ENCODE measurements at regions not wholly inside any gene's neighbourhood (a gene's known extent, or its start where the extent isn't known, plus 50 kb on each side); places are given as distances from the start of the nearest gene placed in this dataset.
"Not testable (repeated sequence)": the region's sequence is repeated elsewhere in the genome, so short reads cannot be mapped to it uniquely, and the experiment has no call there.

DNA sequence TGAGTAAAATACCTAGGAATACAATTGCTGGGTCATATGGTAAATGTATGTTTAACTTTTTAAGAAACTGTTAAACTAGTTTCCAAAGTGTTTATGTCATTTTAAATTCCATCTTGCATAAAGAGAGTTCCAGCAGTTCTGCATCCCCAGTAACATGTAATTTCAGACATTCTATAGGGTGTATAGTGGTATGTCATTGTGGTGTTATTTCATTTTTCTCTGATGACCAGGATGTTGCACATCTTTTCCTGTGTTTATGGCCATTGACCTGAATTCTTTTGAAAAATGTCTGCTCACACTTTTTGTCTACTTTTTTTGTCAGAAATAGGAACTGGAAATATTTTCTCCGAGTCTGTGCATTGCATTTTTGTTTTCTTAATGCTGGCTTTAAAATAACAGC is 128.9 kb downstream of the TMEM200A start:
- DNase-seq = no peak

GRCh38 chr6:130500693-130501092 is 134.9 kb downstream of the TMEM200A start:
- no peak for DNase-seq

- DNase-seq = no peak
Observed at GRCh38 chr6:130503146-130503545, 137.3 kb downstream of the TMEM200A start.

DNA sequence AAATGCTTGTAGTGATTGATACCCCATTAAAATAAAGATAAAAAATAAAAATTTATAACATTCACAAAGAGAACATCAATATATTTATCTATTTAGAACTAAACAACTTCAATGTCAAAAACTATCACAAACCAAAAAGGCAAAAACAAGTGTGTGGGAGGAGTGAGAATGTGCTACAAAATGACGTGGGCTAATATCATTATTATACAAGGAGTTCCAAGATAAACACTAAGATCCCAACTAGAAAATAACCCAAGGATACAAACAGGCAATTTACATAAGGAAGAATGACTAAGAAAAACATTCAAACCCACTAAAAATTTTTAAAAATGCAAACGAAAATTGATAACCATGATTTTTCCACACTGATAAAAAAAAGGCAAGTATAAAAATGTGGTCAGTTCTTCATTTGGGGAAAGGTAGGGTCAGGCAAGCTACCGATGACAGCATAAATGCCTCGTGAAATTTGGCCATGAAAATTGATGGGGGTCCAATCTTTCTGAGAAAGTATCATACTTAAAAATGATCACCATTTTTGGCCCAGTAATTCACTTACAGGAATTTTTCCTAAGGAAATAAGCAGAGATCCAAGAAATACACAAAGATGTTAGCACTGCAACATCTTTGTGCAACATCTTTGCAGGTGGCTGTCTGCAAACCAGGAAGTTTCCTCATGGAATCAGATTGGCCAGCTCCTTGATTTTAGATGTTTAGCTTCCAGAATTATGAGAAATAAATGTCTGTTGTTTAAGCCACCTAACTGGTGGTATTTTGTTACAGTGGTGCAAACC is 140.2 kb downstream of the TMEM200A start:
- no peak for DNase-seq

- DNase-seq = not testable (repeated sequence)
Observed at GRCh38 chr6:130507005-130507665, 141.3 kb downstream of the TMEM200A start.

DNA sequence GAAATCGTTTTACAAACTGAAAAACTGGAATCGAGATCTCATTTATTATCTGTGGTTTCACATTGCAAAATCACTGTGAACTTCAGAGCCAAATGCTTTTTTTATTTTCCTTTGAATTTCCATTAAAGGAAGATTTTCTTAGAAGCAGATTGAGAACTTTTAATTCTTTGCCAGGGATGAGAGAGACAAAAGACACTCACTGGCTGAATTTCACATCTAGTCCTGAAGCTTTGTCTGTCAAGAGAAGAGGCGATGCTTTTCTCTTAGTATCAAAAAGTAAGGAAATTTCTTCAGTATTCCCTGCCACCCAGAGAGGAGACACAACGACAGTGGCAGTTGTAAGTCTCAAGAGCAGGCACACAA is 141.8 kb downstream of the TMEM200A start:
- DNase-seq = no peak

DNA sequence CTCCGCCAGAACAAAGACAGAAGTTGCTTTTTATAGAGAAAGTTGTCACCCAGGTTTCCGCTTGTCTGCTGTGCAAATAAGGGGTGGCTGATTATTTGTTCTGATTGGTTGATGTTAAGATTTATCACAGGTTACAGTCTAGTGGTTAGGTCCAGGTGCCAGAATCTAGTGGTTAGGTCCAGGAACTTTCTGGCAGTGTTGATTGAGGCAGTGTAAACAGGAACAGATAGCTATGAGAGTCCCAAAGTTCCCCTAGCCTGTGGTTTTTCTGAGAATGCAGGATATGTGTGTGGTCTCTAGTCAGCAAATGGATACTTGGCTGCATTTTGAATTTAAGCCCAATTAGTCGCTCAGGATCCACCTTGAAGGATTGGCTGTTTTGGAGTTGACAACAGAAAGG is 148.0 kb downstream of the TMEM200A start:
- DNase-seq = peak; percentile 62 to 69

DNA sequence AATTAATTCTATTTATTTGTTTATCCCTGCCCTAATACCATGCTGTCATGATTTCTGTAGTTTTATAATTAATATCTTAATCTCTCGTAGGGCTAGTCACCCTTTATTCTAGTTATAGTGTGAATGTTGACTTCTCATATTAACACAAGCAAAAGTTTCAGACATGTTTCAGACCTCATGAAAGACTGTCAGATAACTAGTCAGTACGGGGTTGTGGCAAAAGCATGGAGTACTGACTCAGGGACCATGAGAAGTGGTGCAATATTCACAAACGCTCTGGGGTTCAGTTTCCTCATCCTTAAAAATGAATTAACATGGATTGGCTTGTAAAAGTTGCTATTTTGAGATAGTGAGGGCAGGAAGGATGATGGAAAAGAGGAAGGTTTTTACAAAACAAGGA is 148.9 kb downstream of the TMEM200A start:
- peak; percentile 29 to 33 for DNase-seq

- no peak for DNase-seq
Observed at GRCh38 chr6:130515306-130515705, 149.5 kb downstream of the TMEM200A start.

- no peak for DNase-seq
Observed at GRCh38 chr6:130516604-130517003, 150.8 kb downstream of the TMEM200A start.

- no peak for DNase-seq
Observed at GRCh38 chr6:130517444-130517931, 151.7 kb downstream of the TMEM200A start.

DNA sequence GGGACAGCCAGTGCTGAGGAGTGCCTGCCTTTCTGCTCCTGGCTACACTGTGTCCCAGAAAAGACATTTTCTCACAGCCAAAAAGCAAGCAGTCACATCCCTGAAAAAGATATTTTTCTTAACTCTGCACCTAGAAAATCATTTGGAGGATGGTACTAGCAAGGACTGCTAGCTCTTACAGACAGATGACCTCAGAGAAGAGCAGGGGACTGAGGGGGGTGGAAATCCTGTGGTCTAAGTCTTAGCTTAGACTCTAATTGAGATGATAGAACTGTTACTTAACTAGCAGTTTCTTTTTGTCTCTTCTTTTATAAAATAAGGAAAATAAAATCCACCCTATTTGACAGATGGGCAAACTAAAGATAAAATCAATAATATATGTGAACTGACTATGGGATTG is 152.8 kb downstream of the TMEM200A start:
- DNase-seq = no peak

GRCh38 chr6:130520221-130520620 is 154.4 kb downstream of the TMEM200A start:
- no peak for DNase-seq

- DNase-seq = no peak
Observed at GRCh38 chr6:130520801-130521200, 155.0 kb downstream of the TMEM200A start.

DNA sequence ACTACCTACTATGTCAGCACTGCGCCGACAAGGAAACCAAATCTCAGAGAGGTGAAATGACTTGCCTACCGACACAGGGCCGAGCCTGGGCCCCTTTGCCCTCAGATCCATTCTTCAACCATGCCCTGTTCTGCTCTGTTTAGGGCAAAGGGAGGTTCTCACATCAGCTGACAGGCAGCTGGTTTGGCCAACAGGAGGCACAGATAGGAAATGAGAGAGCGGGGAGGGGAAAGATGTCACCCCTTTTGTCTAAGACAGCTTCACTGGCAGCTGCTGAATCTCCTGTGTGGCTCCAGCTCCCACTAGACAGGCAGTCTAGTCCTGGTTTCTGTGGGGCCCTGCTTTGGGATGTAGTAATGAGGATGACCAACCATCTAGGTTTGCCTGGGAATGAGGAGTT is 158.7 kb downstream of the TMEM200A start:
- DNase-seq = peak; percentile 10 to 23

- peak; percentile 95 to 96 for DNase-seq
Observed at GRCh38 chr6:130525408-130525807, 159.6 kb downstream of the TMEM200A start.

- DNase-seq = no peak
Observed at GRCh38 chr6:130526466-130526865, 160.6 kb downstream of the TMEM200A start.

DNA sequence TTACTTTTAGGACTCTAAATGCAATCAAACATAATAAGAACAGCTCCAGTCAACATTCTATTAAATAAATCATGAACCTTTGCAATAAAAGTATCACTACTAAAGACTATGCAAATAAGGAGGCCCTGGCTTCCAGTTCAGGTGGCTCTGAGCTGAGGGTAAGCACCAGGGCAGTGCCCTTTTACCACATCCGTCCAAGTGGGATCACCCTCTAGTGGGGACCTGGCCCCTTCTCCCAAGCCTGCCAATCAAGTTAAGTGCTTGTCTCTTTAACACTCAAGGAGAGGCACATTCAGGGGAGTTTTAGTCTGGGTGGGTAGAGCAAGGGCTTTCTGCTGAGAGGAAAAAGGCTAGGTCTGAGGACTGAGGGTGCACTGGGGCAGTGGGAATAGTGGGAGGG is 161.4 kb downstream of the TMEM200A start:
- no peak for DNase-seq

- DNase-seq = no peak
Observed at GRCh38 chr6:130529569-130530149, 163.8 kb downstream of the TMEM200A start.

- DNase-seq = no peak
Observed at GRCh38 chr6:130534627-130535026, 168.8 kb downstream of the TMEM200A start.

DNA sequence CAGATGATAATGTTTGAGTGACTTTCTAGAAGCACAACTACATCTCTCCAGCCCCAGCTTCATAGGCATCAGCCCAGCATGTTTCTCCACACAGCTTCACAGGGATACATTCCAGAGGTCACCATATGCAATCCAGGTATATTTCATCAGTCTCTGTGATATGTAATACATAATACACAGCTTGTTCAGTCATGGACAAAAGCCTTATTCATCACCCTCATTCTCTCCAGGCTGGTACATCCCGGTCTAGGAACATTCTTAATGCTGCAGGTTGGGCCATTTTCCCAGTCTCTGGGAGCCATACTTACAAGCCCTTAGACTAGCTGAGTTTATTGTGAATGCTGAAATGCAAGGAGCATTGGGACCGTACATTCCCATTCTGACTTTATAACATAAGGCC is 169.4 kb downstream of the TMEM200A start:
- DNase-seq = no peak

- DNase-seq = peak; percentile 3 to 18
Observed at GRCh38 chr6:130537447-130537846, 171.6 kb downstream of the TMEM200A start.

- DNase-seq = no peak
Observed at GRCh38 chr6:130547723-130548122, 181.9 kb downstream of the TMEM200A start.

- no peak for DNase-seq
Observed at GRCh38 chr6:130557481-130558112, 191.8 kb downstream of the TMEM200A start.

All from Kasumi-1 (cell line).